HCT116 (cell line): ENCODE measurements at regions not wholly inside any gene's neighbourhood (a gene's known extent, or its start where the extent isn't known, plus 50 kb on each side); places are given as distances from the start of the nearest gene placed in this dataset.

Experiments used
- ATAC-seq: fragments of 200-7000 bp; cut with Tn5 transposase; 2 replicates; pipeline ENCODE4 v1.9.1; 2020; ENCODE audit warnings: mild to moderate bottlenecking, moderate library complexity
- BruUV-seq: library from RNA; stranded (reverse); fragments of 400-500 nt; replicated peaks from 2 replicates; lab custom pipeline; 2021; lab: Mats Ljungman, UMichigan
- CTCF ChIA-PET: fragments of 300-600 bp; sonication (Branson Sonifier 250); formaldehyde crosslinking; loops from one replicate; lab custom pipeline; 2021; ENCODE audit warnings: antibody characterized with exemption; lab: Charles Lee
- POLR2A ChIA-PET: fragments of 300-600, 350-600 bp; sonication (Branson Sonifier 250); formaldehyde crosslinking; loops from one replicate; lab custom pipeline; 2021; ENCODE audit warnings: antibody characterized with exemption; lab: Charles Lee
- RAD21 ChIA-PET, 2 experiments: fragments of 300-600 bp; sonication (Branson Sonifier 250); formaldehyde crosslinking; loops; one replicate each; lab custom pipeline; 2023; ENCODE audit warnings: low total read pairs in 2 of 2; ENCODE audit not compliant: uncharacterized antibody in 2 of 2, unreplicated experiment in 2 of 2, low non-redundant PET in 1 of 2; lab: Charles Lee
- DNase-seq: peaks from one replicate; pipeline ENCODE4 v3.0.0-alpha.2; 2010; ENCODE audit warnings: low read depth, low spot score
- H2AFZ ChIP-seq: fragments of 200-600 bp; shearing (Covaris generic), sonication (generic); 2 replicates; pipeline ENCODE4 v1.6.1; 2017; ENCODE audit warnings: low read depth, mixed run types, mixed read lengths, antibody characterized with exemption, low read length; ENCODE audit not compliant: poor library complexity, severe bottlenecking
- H3K27ac ChIP-seq: 2 replicates; pipeline ENCODE4 v1.5.1; 2012; ENCODE audit warnings: low read depth, low read length
- H3K27me3 ChIP-seq: fragments of 200-600 bp; sonication (generic); 2 replicates; pipeline ENCODE4 v1.6.1; 2016; ENCODE audit warnings: mixed run types, low read length, mixed read lengths; ENCODE audit not compliant: insufficient read depth
- H3K36me3 ChIP-seq, 2 experiments: fragments of 200-500 bp in 1 of 2; fragments of 200-600 bp in 1 of 2; sonication (Bioruptor generic) in 1 of 2; sonication (generic) in 1 of 2; 2 replicates each; pipeline versions ENCODE4 v1.5.1 to v1.6.1; 2014 to 2016; ENCODE audit warnings: low read length in 2 of 2, inconsistent platforms in 1 of 2, mixed read lengths in 1 of 2, mixed run types in 1 of 2; ENCODE audit not compliant: insufficient read depth in 2 of 2, control insufficient read depth in 1 of 2
- H3K4me1 ChIP-seq, 2 experiments: fragments of 200-600 bp in 1 of 2; sonication (generic) in 1 of 2; 2 replicates each; pipeline versions ENCODE4 v1.5.1 to v1.6.1; 2012 to 2017; ENCODE audit warnings: low read length in 2 of 2, inconsistent platforms in 1 of 2, mild to moderate bottlenecking in 1 of 2, mixed read lengths in 1 of 2, mixed run types in 1 of 2, moderate library complexity in 1 of 2; ENCODE audit not compliant: insufficient read depth in 2 of 2, control insufficient read depth in 1 of 2
- H3K4me2 ChIP-seq: fragments of 200-600 bp; sonication (generic); 2 replicates; pipeline ENCODE4 v1.6.1; 2017; ENCODE audit warnings: mixed run types, low read length, mixed read lengths
- H3K4me3 ChIP-seq, 2 experiments: fragments of 200-600 bp in 1 of 2; sonication (generic) in 1 of 2; replicated peaks in 1 of 2; 2 replicates each; pipeline ENCODE4 v1.5.1; 2011 to 2016; ENCODE audit warnings: low read length in 2 of 2, control low read depth in 1 of 2, low read depth in 1 of 2, mild to moderate bottlenecking in 1 of 2, mixed read lengths in 1 of 2, mixed run types in 1 of 2
- H3K79me2 ChIP-seq: fragments of 200-600 bp; sonication (generic); 2 replicates; pipeline ENCODE4 v1.6.1; 2017; ENCODE audit warnings: mild to moderate bottlenecking, mixed run types, low read length, moderate library complexity, mixed read lengths; ENCODE audit not compliant: insufficient read depth
- H3K9ac ChIP-seq: fragments of 200-600 bp; sonication (generic); 2 replicates; pipeline ENCODE4 v1.6.1; 2016; ENCODE audit warnings: low read length, mixed read lengths
- H3K9me2 ChIP-seq: fragments of 200-600 bp; sonication (generic), shearing (Covaris generic); 2 replicates; pipeline ENCODE4 v1.6.1; 2017; ENCODE audit warnings: mixed run types, mild to moderate bottlenecking, moderate library complexity; ENCODE audit not compliant: insufficient read depth
- H3K9me3 ChIP-seq, 2 experiments: fragments of 200-500 bp in 1 of 2; fragments of 200-600 bp in 1 of 2; sonication (Bioruptor generic) in 1 of 2; sonication (generic) in 1 of 2; 2 replicates each; pipeline ENCODE4 v1.6.1; 2014 to 2017; ENCODE audit warnings: low read length in 2 of 2, mixed read lengths in 2 of 2, inconsistent platforms in 1 of 2, low read depth in 1 of 2, mild to moderate bottlenecking in 1 of 2, mixed run types in 1 of 2, moderate library complexity in 1 of 2; ENCODE audit not compliant: control insufficient read depth in 1 of 2, insufficient read depth in 1 of 2
- H4K20me1 ChIP-seq: fragments of 200-600 bp; sonication (generic), shearing (Covaris generic); 2 replicates; pipeline ENCODE4 v1.6.1; 2017; ENCODE audit warnings: mixed run types, mild to moderate bottlenecking, moderate library complexity; ENCODE audit not compliant: insufficient read depth
- EGR1 ChIP-seq: IDR thresholded peaks from 2 replicates; pipeline ENCODE4 v1.6.1; 2012; ENCODE audit warnings: low read depth
- EZH2phosphoT487 ChIP-seq: fragments of 200-600 bp; IDR thresholded peaks from 2 replicates; pipeline ENCODE4 v1.6.1; 2018; ENCODE audit warnings: antibody characterized with exemption, borderline replicate concordance
- JUND ChIP-seq: IDR thresholded peaks from 2 replicates; pipeline ENCODE4 v1.6.1; 2012
- POLR2AphosphoS5 ChIP-seq: IDR thresholded peaks from 2 replicates; pipeline ENCODE4 v1.6.1; 2011; ENCODE audit warnings: mild to moderate bottlenecking, low read depth, low read length, moderate library complexity
- RAD21 ChIP-seq: IDR thresholded peaks from 2 replicates; pipeline ENCODE4 v1.6.1; 2012; ENCODE audit warnings: low read depth, mild to moderate bottlenecking
- SIN3A ChIP-seq: IDR thresholded peaks from 2 replicates; pipeline ENCODE4 v1.6.1; 2012; ENCODE audit warnings: low read depth
- SP1 ChIP-seq: IDR thresholded peaks from 2 replicates; pipeline ENCODE4 v1.6.1; 2012; ENCODE audit warnings: low read depth
- YY1 ChIP-seq: IDR thresholded peaks from 2 replicates; pipeline ENCODE4 v1.6.1; 2011; ENCODE audit warnings: low read length, low read depth, moderate library complexity, mild to moderate bottlenecking; ENCODE audit not compliant: insufficient replicate concordance; ENCODE audit errors: extremely low read depth
- ZFX ChIP-seq: fragments of 450-650 bp; IDR thresholded peaks from 2 replicates; pipeline ENCODE4 v1.6.1; 2017
- ZNF274 ChIP-seq: fragments of 200-500 bp; sonication (Bioruptor generic); IDR thresholded peaks from 2 replicates; pipeline ENCODE4 v1.6.1; 2014; ENCODE audit warnings: mild to moderate bottlenecking, low read depth, low read length, inconsistent platforms
- intact Hi-C: fragments of 100-400 bp; cut with micrococcal nuclease; formaldehyde crosslinking; loops from 2 replicates; pipeline ENCODE4 v1.10.0; 2022
- TF ChIP-seq, protein P1 (sequence below): IDR thresholded peaks from 2 replicates; pipeline ENCODE4 v1.6.1; 2012; ENCODE audit warnings: low read depth
- TF ChIP-seq, protein P2 (sequence below): IDR thresholded peaks from 2 replicates; pipeline ENCODE4 v1.6.1; 2011; ENCODE audit warnings: mild to moderate bottlenecking, low read length, moderate library complexity; ENCODE audit not compliant: insufficient replicate concordance; ENCODE audit errors: extremely low read depth
- TF ChIP-seq, protein P3 (sequence below), 3 experiments: fragments of 200-600 bp in 1 of 3; sonication (generic) in 1 of 3; IDR thresholded peaks in 2 of 3; conservative IDR thresholded peaks in 1 of 3; 2 replicates each; pipeline ENCODE4 v1.5.1; 2012 to 2017; ENCODE audit warnings: low read depth in 2 of 3, low read length in 2 of 3, antibody characterized with exemption in 1 of 3, borderline replicate concordance in 1 of 3, control low read depth in 1 of 3, mild to moderate bottlenecking in 1 of 3, mixed read lengths in 1 of 3, mixed run types in 1 of 3, moderate library complexity in 1 of 3; ENCODE audit not compliant: insufficient read depth in 1 of 3

DNA sequence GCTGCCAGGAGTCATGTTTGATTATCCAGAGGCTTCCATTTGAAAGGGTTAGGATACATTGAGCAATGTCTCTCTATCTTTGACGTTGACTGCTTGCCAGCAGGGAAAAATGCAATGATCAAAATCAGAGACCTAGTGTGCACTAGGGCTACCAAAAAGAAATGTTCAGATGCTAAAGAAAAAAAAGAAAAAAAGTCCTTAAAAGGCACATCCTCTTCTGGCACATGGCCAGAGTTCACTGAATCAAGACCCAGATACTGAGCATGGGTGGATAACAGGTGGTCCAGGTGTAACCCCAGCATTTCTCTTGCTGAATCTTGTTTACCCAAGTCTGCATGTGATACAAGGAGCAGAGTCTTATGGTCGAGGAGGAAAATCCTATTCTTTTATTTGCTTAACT is 899.3 kb downstream of the SORCS3 start:
- H3K79me2 ChIP-seq = no peaks in the 10 kb centered on the region
- no peak overlapping the region for H3K4me2 ChIP-seq
- ChIA-PET CTCF (no interaction called here), POLR2A (no interaction called here), RAD21 (no interaction called here)
- TF ChIP-seq ZNF274 (no peak), JUND (no peak), EGR1 (no peak), ZFX (no peak), SP1 (no peak), EZH2phosphoT487 (no peak), RAD21 (no peak), SIN3A (no peak), YY1 (no peak), POLR2AphosphoS5 (no peak)
- TF ChIP-seq, protein P1, sequence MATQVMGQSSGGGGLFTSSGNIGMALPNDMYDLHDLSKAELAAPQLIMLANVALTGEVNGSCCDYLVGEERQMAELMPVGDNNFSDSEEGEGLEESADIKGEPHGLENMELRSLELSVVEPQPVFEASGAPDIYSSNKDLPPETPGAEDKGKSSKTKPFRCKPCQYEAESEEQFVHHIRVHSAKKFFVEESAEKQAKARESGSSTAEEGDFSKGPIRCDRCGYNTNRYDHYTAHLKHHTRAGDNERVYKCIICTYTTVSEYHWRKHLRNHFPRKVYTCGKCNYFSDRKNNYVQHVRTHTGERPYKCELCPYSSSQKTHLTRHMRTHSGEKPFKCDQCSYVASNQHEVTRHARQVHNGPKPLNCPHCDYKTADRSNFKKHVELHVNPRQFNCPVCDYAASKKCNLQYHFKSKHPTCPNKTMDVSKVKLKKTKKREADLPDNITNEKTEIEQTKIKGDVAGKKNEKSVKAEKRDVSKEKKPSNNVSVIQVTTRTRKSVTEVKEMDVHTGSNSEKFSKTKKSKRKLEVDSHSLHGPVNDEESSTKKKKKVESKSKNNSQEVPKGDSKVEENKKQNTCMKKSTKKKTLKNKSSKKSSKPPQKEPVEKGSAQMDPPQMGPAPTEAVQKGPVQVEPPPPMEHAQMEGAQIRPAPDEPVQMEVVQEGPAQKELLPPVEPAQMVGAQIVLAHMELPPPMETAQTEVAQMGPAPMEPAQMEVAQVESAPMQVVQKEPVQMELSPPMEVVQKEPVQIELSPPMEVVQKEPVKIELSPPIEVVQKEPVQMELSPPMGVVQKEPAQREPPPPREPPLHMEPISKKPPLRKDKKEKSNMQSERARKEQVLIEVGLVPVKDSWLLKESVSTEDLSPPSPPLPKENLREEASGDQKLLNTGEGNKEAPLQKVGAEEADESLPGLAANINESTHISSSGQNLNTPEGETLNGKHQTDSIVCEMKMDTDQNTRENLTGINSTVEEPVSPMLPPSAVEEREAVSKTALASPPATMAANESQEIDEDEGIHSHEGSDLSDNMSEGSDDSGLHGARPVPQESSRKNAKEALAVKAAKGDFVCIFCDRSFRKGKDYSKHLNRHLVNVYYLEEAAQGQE = no peak
- TF ChIP-seq, protein P2, sequence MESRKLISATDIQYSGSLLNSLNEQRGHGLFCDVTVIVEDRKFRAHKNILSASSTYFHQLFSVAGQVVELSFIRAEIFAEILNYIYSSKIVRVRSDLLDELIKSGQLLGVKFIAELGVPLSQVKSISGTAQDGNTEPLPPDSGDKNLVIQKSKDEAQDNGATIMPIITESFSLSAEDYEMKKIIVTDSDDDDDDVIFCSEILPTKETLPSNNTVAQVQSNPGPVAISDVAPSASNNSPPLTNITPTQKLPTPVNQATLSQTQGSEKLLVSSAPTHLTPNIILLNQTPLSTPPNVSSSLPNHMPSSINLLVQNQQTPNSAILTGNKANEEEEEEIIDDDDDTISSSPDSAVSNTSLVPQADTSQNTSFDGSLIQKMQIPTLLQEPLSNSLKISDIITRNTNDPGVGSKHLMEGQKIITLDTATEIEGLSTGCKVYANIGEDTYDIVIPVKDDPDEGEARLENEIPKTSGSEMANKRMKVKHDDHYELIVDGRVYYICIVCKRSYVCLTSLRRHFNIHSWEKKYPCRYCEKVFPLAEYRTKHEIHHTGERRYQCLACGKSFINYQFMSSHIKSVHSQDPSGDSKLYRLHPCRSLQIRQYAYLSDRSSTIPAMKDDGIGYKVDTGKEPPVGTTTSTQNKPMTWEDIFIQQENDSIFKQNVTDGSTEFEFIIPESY = no peak
- TF ChIP-seq, protein P3, sequence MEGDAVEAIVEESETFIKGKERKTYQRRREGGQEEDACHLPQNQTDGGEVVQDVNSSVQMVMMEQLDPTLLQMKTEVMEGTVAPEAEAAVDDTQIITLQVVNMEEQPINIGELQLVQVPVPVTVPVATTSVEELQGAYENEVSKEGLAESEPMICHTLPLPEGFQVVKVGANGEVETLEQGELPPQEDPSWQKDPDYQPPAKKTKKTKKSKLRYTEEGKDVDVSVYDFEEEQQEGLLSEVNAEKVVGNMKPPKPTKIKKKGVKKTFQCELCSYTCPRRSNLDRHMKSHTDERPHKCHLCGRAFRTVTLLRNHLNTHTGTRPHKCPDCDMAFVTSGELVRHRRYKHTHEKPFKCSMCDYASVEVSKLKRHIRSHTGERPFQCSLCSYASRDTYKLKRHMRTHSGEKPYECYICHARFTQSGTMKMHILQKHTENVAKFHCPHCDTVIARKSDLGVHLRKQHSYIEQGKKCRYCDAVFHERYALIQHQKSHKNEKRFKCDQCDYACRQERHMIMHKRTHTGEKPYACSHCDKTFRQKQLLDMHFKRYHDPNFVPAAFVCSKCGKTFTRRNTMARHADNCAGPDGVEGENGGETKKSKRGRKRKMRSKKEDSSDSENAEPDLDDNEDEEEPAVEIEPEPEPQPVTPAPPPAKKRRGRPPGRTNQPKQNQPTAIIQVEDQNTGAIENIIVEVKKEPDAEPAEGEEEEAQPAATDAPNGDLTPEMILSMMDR (IDR thresholded peaks at IDR 0.05 in 2 of 3, conservative IDR thresholded peaks at IDR 0.05 in 1 of 3; ENCODE audit: borderline replicate concordance in 1 of 3, insufficient read depth in 1 of 3, low read depth in 2 of 3, low read length in 2 of 3) = no peak
- H3K4me1 ChIP-seq = no peaks in the 10 kb centered on the region
- no peak overlapping the region for H3K27ac ChIP-seq
- H4K20me1 ChIP-seq = no peaks in the 10 kb centered on the region
- BruUV-seq = no TSS peak
- peaks cover 28 to 60% of the 10 kb centered on the region in 2 experiments; a peak in 2 of 4 replicates for H3K9me3 ChIP-seq
- no peak overlapping the region for H2AFZ ChIP-seq
- intact Hi-C loops = no loop called here
- no peaks in the 10 kb centered on the region for H3K9me2 ChIP-seq
- no peak overlapping the region for H3K9ac ChIP-seq
- ATAC-seq = no peak
- no peaks in the 10 kb centered on the region for H3K36me3 ChIP-seq
- no peak overlapping the region for H3K4me3 ChIP-seq
- DNase-seq = no peak
- no peaks in the 10 kb centered on the region for H3K27me3 ChIP-seq
